Rectal smooth muscle tissue (tissue), 1 donor: ENCODE measurements at regions not wholly inside any gene's neighbourhood (a gene's known extent, or its start where the extent isn't known, plus 50 kb on each side); places are given as distances from the start of the nearest gene placed in this dataset.
"Not testable (repeated sequence)": the region's sequence is repeated elsewhere in the genome, so short reads cannot be mapped to it uniquely, and the experiment has no call there.

ENCODE experiments used
- H3K27ac ChIP-seq: one replicate; pipeline ENCODE4 v1.7.0; 2013; ENCODE audit warnings: low read depth, low read length, inconsistent platforms
- H3K27me3 ChIP-seq: one replicate; pipeline ENCODE4 v1.7.0; 2013; ENCODE audit warnings: low read length; ENCODE audit not compliant: control insufficient read depth, insufficient read depth
- H3K36me3 ChIP-seq: one replicate; pipeline ENCODE4 v1.7.0; 2013; ENCODE audit warnings: low read length; ENCODE audit not compliant: control insufficient read depth, insufficient read depth
- H3K4me1 ChIP-seq: one replicate; pipeline ENCODE4 v1.7.0; 2013; ENCODE audit warnings: low read length; ENCODE audit not compliant: control insufficient read depth, insufficient read depth
- H3K4me3 ChIP-seq: one replicate; pipeline ENCODE4 v1.7.0; 2013; ENCODE audit warnings: low read length
- H3K9ac ChIP-seq: one replicate; pipeline ENCODE4 v1.7.0; 2013; ENCODE audit warnings: low read length

DNA sequence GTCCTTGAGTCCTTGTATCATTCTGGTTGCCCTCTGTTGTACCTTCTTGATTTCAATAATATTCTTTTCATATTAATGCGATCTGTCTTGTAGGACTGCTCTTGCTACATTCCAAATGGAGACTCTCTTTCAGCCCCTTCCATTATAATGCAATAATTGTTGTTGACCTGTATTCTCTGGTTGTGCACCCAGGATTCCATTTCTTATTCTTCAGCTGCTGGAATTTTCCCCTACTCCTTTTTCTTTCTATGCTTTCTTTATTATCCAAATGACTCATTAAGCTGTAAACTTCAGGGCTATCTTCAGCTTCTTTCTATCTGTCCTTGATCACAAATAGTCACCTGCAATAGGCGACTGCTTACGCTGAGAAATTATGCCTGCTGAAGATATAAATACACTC lies 321.5 kb downstream of the SATB1 start:
- H3K4me1 ChIP-seq: no peaks in the 10 kb centered on the region
- no peaks in the 10 kb centered on the region for H3K27me3 ChIP-seq
- no peaks in the 10 kb centered on the region for H3K36me3 ChIP-seq
- no peak overlapping the region for H3K4me3 ChIP-seq
- no peak overlapping the region for H3K27ac ChIP-seq
- no peak overlapping the region for H3K9ac ChIP-seq

DNA sequence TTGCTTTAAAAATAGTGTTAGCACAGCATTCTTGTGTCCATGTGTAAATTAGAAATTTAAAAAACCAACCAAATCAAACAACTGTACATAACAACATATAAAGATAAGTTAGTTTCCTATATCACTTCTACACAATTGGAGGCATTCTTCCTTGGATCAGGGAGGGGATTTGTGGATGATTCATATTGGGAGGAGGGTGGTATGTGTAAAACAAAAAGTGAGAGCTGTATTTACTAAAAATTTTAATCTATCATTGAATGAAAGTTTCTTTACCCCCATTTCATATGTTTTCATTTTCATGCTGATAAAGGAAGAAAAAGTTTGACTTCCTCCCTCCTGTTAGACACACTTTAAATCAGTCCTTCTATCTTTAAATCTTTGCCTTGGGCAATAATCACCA lies 325.0 kb downstream of the SATB1 start:
- H3K4me1 ChIP-seq: no peaks in the 10 kb centered on the region
- H3K9ac ChIP-seq: no peak overlapping the region
- no peaks in the 10 kb centered on the region for H3K27me3 ChIP-seq
- no peaks in the 10 kb centered on the region for H3K36me3 ChIP-seq
- H3K27ac ChIP-seq: no peak overlapping the region
- no peak overlapping the region for H3K4me3 ChIP-seq

DNA sequence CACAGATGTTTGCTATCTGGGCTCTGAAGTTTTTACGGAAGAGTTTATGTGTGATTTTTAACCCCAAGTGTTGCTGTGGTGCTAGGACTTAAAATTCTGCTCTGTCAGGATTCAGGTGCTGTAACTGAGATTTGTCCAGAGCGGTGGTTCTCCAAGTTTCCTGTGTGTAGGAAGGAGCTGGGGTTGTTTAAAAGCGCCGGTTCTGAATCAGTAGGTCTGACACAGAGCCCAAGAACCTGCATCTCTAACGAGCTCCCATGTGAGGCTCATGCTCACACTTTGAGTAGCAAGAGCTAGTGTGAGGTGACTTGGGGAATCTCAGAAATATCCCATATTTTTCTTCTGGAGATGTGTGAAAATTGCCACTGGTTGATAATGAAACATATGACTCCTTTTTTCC lies 325.5 kb downstream of the SATB1 start:
- Histone ChIP-seq H3K4me1 (no peaks in the 10 kb centered on the region), H3K9ac (no peak overlapping the region), H3K36me3 (no peaks in the 10 kb centered on the region), H3K27ac (no peak overlapping the region), H3K4me3 (no peak overlapping the region), H3K27me3 (no peaks in the 10 kb centered on the region)

DNA sequence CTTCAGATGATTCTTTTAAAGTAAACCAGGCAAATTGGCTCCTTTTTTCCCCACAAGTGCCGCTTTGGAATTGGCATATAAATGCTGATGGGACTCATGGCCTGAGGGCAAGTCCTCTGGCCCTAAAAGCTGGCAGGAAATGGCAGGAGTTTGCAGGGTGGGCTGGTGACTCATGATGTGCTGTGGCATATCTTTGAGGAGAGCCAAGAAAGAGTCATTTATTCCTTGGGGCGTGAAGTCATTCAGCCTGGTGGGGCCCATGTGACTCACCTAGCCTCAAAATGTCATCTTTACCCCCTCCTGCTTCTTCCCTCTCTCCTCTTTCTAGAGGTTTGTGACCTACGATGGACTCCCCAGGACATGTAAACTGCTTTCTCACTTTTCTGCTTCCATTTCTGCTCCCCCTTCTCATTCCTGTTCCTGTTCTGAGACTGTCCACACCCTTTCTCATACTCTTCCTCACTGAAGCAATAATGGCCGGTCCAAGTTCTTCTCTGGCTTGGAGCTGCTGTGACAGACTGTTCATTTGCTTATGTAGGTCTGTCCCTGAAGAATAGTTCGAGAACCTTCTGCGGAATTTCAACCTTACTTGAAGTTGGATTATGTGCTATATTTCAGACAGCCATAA lies 326.1 kb downstream of the SATB1 start:
- Histone ChIP-seq H3K27ac (no peak overlapping the region), H3K4me3 (no peak overlapping the region), H3K27me3 (no peaks in the 10 kb centered on the region), H3K4me1 (no peaks in the 10 kb centered on the region), H3K36me3 (no peaks in the 10 kb centered on the region), H3K9ac (no peak overlapping the region)

DNA sequence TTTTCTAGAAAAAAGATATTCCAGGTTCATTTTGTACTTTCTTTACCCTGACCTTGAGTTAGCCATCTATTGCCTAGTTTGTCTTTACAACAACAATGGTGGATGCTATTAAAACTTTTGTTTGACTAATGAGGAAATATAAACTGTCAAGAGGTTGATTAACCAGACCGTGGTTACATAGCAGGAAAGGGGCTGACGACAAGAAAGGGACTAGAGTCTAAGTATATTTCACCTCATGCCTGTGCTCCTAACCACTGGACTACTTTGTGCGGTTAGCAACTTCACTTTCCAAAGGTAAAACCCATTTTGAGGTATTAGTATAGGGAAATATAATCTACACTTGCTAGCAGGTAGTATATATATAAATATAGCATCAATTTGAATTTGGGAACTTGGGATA lies 327.1 kb downstream of the SATB1 start:
- Histone ChIP-seq H3K27me3 (no peaks in the 10 kb centered on the region), H3K9ac (no peak overlapping the region), H3K36me3 (no peaks in the 10 kb centered on the region), H3K4me1 (no peaks in the 10 kb centered on the region), H3K27ac (no peak overlapping the region), H3K4me3 (no peak overlapping the region)

DNA sequence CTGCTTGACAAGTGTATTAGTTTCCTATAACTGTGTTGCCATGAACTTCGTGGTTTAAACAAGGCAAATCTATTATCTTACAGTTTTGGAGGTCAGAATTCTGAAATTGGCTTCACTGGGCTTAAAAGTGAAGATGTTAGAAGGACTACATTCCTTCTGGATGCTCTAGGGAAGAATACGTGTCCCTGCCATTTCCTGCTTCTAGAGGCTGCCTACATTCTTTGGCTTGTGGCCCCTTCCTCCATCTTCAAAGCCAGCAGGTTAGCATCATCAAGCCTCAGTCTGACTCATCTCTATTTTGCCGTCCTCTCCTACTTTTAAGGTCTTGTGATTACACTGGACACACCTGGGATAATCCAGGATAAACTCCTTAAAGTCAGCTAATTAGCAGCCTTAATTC lies 327.7 kb downstream of the SATB1 start:
- Histone ChIP-seq H3K27me3 (no peaks in the 10 kb centered on the region), H3K9ac (no peak overlapping the region), H3K4me1 (no peaks in the 10 kb centered on the region), H3K36me3 (no peaks in the 10 kb centered on the region), H3K4me3 (no peak overlapping the region), H3K27ac (no peak overlapping the region)

DNA sequence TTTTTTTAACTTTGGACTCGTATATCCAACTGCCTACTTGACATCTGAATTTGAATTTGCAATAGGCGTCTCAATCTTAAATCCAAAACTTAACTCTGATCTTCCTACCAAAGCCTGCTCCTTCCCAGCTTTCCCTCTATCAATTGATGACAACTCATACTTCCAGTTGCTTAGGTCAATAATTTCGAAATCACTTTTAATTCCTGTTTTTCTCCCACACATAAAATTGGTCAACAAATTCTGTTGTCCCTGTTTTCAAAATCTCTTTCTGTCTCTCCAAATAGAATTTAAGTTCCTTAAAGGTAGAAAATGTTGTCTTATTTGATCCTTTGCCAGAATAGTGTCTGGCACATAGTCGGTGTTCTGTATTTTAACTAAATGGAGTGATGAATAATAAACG lies 332.4 kb downstream of the SATB1 start:
- no peak overlapping the region for H3K9ac ChIP-seq
- no peaks in the 10 kb centered on the region for H3K4me1 ChIP-seq
- no peak overlapping the region for H3K27ac ChIP-seq
- H3K4me3 ChIP-seq: no peak overlapping the region
- H3K36me3 ChIP-seq: no peaks in the 10 kb centered on the region
- H3K27me3 ChIP-seq: no peaks in the 10 kb centered on the region

DNA sequence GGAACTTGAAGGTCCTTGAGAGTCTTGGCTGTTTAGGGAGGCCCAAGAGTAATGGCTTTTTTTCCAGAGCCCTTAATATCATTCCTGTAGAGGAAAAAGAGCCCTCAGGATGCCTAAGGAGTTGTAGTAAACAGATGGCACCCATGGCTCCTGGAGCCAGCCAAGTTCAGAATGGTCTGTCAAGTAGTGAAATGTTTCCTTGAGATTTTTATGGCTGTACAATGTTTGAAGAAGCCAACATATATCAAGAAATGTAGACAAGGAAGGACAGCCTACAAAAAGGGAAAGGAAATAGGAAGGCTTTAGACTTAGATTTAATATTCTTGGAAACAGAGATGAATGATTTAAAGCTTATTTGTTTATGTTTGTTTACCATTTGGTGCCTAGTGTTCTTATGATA lies 334.8 kb downstream of the SATB1 start:
- Histone ChIP-seq H3K27ac (no peak overlapping the region), H3K27me3 (no peaks in the 10 kb centered on the region), H3K36me3 (no peaks in the 10 kb centered on the region), H3K4me3 (no peak overlapping the region), H3K9ac (no peak overlapping the region), H3K4me1 (no peaks in the 10 kb centered on the region)

DNA sequence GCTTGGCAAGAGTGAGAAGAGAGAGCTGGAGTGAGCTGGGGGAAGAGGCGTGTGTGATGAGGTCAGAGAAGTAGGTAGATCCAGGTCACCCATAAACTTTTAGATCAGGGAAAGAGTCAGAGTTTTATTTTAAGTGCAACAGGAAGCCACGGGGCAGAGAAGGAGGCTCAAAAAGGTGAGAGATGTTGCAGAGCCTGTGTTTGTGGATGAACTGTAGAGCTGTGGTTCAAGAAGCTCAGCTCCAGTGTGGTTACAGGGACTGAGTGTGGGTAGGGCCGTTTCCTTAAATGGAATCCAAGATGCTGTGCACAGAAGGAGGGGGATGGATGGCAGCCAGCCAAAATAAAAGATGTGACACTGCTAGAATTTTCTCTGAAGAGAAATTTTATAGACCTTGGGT lies 337.2 kb downstream of the SATB1 start:
- Histone ChIP-seq H3K27me3 (no peaks in the 10 kb centered on the region), H3K9ac (no peak overlapping the region), H3K27ac (no peak overlapping the region), H3K4me1 (no peaks in the 10 kb centered on the region), H3K4me3 (no peak overlapping the region), H3K36me3 (no peaks in the 10 kb centered on the region)

DNA sequence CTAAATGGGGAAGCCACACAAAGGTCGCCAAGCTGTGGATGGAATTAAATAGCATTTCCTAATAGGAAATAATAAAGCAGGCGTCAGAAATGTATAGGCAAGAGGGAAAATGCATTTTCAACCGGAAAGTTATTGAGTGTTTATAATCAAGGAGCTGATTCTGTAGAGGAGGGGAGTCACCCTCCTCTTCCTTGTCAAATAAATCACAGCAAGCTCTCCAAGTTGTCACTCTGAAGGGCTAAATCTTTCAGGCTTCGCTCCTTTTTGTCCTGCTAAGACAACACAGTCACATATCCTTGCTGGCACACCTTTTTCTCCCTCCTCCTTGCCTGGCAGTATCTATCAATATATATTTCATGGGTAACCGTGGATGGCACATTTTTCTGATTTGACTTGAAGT lies 338.4 kb downstream of the SATB1 start:
- no peaks in the 10 kb centered on the region for H3K4me1 ChIP-seq
- H3K36me3 ChIP-seq: no peaks in the 10 kb centered on the region
- H3K27ac ChIP-seq: no peak overlapping the region
- no peak overlapping the region for H3K4me3 ChIP-seq
- no peak overlapping the region for H3K9ac ChIP-seq
- H3K27me3 ChIP-seq: no peaks in the 10 kb centered on the region

DNA sequence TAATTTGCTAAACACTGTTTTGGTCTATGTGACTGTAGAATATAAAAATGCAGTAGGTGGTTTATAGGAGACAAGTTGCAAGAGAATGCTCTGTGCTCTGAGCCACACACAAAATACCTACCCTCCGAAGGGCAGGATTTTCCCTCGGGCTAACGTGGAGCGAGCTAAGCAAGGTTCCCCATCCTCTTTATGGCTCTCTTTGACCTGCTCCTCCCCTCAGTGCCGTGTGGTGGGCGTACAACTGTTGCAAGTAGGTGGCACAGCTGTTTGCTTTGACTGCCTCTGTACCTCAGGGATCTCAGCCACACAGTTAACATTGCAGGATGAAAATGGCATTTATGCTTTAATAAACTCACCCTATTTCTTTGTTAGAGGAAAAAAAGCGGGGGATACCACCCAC lies 339.1 kb downstream of the SATB1 start:
- H3K4me1 ChIP-seq: no peaks in the 10 kb centered on the region
- H3K36me3 ChIP-seq: no peaks in the 10 kb centered on the region
- no peak overlapping the region for H3K4me3 ChIP-seq
- H3K27ac ChIP-seq: no peak overlapping the region
- no peaks in the 10 kb centered on the region for H3K27me3 ChIP-seq
- no peak overlapping the region for H3K9ac ChIP-seq

DNA sequence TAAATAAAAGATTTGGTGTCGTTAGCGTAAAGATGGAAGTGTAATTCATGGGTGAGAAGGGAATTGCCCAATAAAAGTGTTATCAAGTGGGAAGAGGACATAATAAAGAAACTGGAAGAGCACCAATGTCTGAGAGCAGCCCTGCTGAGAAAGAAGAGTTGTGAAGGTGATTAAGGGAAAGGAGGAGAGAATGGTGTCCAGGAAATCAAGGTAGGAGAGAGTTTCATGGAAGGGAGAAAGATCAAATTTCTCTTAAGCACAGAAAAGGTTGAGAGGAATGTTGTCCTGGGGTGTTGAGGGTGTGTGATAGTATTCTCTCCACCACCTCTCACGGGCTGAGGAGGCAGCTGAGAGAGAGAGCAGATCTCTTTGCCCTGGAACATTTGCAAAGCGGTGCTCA lies 339.7 kb downstream of the SATB1 start:
- no peaks in the 10 kb centered on the region for H3K4me1 ChIP-seq
- H3K27me3 ChIP-seq: no peaks in the 10 kb centered on the region
- H3K36me3 ChIP-seq: no peaks in the 10 kb centered on the region
- H3K27ac ChIP-seq: no peak overlapping the region
- H3K9ac ChIP-seq: no peak overlapping the region
- no peak overlapping the region for H3K4me3 ChIP-seq

DNA sequence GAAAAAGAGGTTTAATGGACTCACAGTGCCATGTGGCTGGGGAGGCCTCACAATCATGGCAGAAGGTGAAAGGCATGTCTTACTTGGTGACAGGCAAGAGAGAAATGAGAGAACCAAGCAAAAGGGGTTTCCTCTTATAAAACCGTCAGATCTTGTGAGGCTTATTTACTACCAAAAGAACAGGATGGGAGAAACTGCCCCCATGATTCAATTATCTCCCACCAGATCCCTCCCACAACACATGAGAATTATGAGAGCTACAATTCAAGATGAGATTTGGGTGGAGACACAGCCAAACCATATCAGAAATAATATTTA lies 340.8 kb upstream of the TBC1D5 start:
- H3K4me3 ChIP-seq, H3K27me3 ChIP-seq, H3K36me3 ChIP-seq, H3K27ac ChIP-seq, H3K4me1 ChIP-seq, H3K9ac ChIP-seq: not testable (repeated sequence)
